Right atrium auricular region (tissue), 2 donors: ENCODE measurements at regions not wholly inside any gene's neighbourhood (a gene's known extent, or its start where the extent isn't known, plus 50 kb on each side); places are given as distances from the start of the nearest gene placed in this dataset.

Experiments
- DNase-seq: peaks from one replicate; pipeline ENCODE4 v3.0.0-alpha.2; 2019; ENCODE audit warnings: low spot score
- H3K27ac ChIP-seq, 2 donors: fragments of 200-600 bp; sonication (generic); 1 replicate in 1 of 2; 2 replicates in 1 of 2; pipeline ENCODE4 v1.5.1; 2016 to 2019
- H3K27me3 ChIP-seq, 2 donors: fragments of 200-600 bp; sonication (generic); one replicate each; pipeline versions ENCODE4 v1.5.1 to v1.6.0; 2017 to 2019
- H3K36me3 ChIP-seq: fragments of 200-600 bp; sonication (generic); one replicate; pipeline ENCODE4 v1.5.1; 2016
- H3K4me1 ChIP-seq, 2 donors: fragments of 200-600 bp; sonication (generic); one replicate each; pipeline versions ENCODE4 v1.5.1 to v1.6.0; 2017 to 2019
- H3K4me3 ChIP-seq, 2 donors: fragments of 200-600 bp; sonication (generic); 1 replicate in 1 of 2; 2 replicates in 1 of 2; pipeline ENCODE4 v1.5.1; 2017 to 2019; ENCODE audit warnings: mild to moderate bottlenecking in 1 of 2, moderate library complexity in 1 of 2
- H3K9me3 ChIP-seq, 2 donors: fragments of 200-600 bp; sonication (generic); one replicate each; pipeline ENCODE4 v1.5.1; 2019
- CTCF ChIP-seq, 2 donors: fragments of 200-600 bp; sonication (generic); IDR thresholded peaks; one replicate each; pipeline ENCODE4 v1.5.1; 2019; ENCODE audit warnings: antibody characterized with exemption in 2 of 2

DNA sequence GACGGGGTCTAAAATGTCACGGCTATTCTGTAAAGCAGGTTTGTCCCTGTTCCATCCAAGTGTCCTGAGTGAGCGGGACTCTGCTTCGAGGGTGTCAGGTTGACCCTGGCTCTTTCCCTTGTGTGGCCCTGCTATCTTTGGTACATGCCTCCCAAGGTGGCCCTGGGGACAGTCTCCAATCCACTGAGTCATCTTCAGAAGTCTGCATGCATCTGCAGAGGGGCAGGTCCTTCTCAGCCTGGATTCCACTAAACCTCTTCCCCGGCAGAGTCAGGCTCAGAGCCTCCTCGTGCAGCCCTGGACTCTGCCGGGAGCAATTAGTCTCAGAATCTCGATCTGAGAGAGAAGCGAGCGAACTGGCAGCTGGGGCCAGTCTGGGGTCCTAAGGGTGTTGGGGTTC, 50.1 kb upstream of the KCNJ15 start:
- DNase-seq, result no peak

More for the DNA sequence above, 50.1 kb upstream of the KCNJ15 start:
- Histone ChIP-seq H3K4me3 (no peak overlapping the region), H3K27me3 (no peaks in the 10 kb centered on the region), H3K36me3 (no peaks in the 10 kb centered on the region), H3K27ac (no peak overlapping the region), H3K4me1 (no peaks in the 10 kb centered on the region), H3K9me3 (peaks cover 4 to 19% of the 10 kb centered on the region in 2 donors)
- no peak for TF ChIP-seq CTCF (IDR thresholded peaks at IDR 0.05)
